Suprapubic skin (tissue), 4 donors: ENCODE measurements at regions not wholly inside any gene's neighbourhood (a gene's known extent, or its start where the extent isn't known, plus 50 kb on each side); places are given as distances from the start of the nearest gene placed in this dataset.

ENCODE experiments used
- DNase-seq, 2 donors: peaks; one replicate each; pipeline ENCODE4 v3.0.0-alpha.2; 2019; ENCODE audit warnings: low spot score in 2 of 2
- H3K27ac ChIP-seq: fragments of 200-600 bp; sonication (generic); one replicate; pipeline ENCODE4 v1.5.1; 2019
- H3K27me3 ChIP-seq: fragments of 200-600 bp; sonication (generic); one replicate; pipeline ENCODE4 v1.5.1; 2019
- H3K36me3 ChIP-seq: fragments of 200-600 bp; sonication (generic); one replicate; pipeline ENCODE4 v1.5.1; 2019
- H3K4me1 ChIP-seq: fragments of 200-600 bp; sonication (generic); one replicate; pipeline ENCODE4 v1.5.1; 2019
- H3K4me3 ChIP-seq: fragments of 200-600 bp; sonication (generic); one replicate; pipeline ENCODE4 v1.5.1; 2019; ENCODE audit warnings: mild to moderate bottlenecking
- H3K9me3 ChIP-seq: fragments of 200-600 bp; sonication (generic); one replicate; pipeline ENCODE4 v1.5.1; 2019
- EP300 ChIP-seq: sonication (generic); formaldehyde crosslinking; IDR thresholded peaks from one replicate; pipeline ENCODE4 v1.6.1; 2017; ENCODE audit warnings: antibody characterized with exemption
- POLR2A ChIP-seq, 2 donors: fragments of 450-650 bp; IDR thresholded peaks; one replicate each; pipeline ENCODE4 v1.6.1; 2017; ENCODE audit warnings: antibody characterized with exemption in 2 of 2, mild to moderate bottlenecking in 2 of 2, moderate library complexity in 2 of 2
- POLR2AphosphoS5 ChIP-seq, 3 donors: sonication (generic); formaldehyde crosslinking; IDR thresholded peaks; one replicate each; pipeline ENCODE4 v1.6.1; 2017; ENCODE audit warnings: antibody characterized with exemption in 3 of 3
- WGBS: methylation state at CpG from one replicate; pipeline ENCODE4 v1.1.5; 2018; 5-methylcytosine and 5-hydroxymethylcytosine counted together
- TF ChIP-seq, protein P1 (sequence below), 2 donors: fragments of 200-600 bp in 1 of 2; fragments of 450-650 bp in 1 of 2; sonication (generic) in 1 of 2; IDR thresholded peaks; one replicate each; pipeline ENCODE4 v1.5.1; 2016 to 2019; ENCODE audit warnings: antibody characterized with exemption in 2 of 2, mild to moderate bottlenecking in 1 of 2, moderate library complexity in 1 of 2

DNA sequence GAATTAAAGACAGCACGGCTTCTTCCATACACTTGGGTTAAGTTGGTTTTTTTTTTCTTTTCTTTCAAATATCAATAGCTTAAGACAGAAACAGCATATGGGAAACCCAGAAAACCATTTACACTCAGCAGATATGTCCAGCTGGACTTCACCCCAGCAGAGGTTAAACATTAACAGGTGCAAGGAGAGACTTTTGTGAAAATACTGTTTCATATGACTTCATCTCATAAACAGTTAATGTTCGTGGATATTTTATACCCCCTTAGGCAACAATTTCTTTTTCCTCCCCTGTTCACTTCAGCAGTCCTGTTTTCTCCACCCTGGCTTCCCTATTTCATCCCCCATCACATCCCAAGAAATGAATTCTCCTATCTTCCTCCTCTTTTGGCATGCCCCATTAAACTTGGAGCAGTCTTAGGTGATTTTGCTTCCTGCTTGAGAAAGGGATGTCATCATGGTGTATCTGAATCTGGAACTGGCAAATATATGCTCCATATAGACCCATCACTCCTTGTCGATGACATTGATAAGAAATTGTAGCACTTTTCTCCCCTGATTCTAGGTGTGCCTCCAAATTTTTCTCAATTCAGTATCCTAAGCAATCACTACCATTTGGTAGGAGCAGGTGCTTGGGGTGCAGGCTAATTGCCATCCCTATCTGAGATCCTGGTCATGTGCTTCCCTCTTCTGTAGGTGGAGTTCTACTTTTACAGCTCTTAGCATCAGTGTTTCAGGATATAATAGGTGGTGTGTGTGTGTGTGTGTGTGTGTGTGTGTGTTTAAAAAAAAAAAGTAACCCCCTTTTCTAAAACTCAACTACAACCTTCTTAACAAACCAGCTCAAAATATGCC is 67.9 kb downstream of the BMP4 start:
- Histone ChIP-seq H3K4me1 (no peaks in the 10 kb centered on the region), H3K27me3 (no peaks in the 10 kb centered on the region), H3K36me3 (no peaks in the 10 kb centered on the region), H3K9me3 (no peaks in the 10 kb centered on the region), H3K27ac (no peak overlapping the region), H3K4me3 (no peak overlapping the region)
- TF ChIP-seq EP300 (no peak), POLR2A (IDR thresholded peaks at IDR 0.05) (no peak)
- 76% methylated on average over 3 of the region's 3 CpGs for WGBS
- DNase-seq: no peak

DNA sequence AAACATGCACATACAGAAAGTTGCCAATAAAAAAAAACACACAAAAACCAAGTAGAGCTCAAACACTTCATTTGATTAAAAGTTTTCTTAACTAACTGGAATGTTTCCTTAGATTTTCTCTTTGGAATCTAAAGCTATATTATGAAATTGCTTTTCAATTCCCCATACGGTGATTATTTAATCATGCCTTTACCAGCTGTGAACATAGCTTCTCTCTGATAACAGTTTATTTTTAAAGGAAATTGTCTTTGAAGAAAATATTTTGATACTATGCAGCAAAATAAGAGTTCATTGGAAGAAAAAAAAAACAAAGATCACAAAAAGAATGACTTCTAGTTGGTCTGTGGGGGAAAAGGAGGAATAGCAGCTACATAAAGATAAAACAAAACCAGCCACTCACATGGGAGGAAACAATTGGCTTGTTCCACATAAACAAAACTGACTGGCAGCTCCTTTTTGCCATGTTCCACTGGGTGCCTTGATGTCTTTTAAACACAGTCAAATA is 71.4 kb downstream of the BMP4 start:
- no peak overlapping the region for H3K4me3 ChIP-seq
- H3K9me3 ChIP-seq: no peaks in the 10 kb centered on the region
- H3K36me3 ChIP-seq: no peaks in the 10 kb centered on the region
- no peak for DNase-seq
- H3K4me1 ChIP-seq: no peaks in the 10 kb centered on the region
- 80% methylated on average over 1 of the region's 1 CpG for WGBS
- no peaks in the 10 kb centered on the region for H3K27me3 ChIP-seq
- TF ChIP-seq, protein P1, sequence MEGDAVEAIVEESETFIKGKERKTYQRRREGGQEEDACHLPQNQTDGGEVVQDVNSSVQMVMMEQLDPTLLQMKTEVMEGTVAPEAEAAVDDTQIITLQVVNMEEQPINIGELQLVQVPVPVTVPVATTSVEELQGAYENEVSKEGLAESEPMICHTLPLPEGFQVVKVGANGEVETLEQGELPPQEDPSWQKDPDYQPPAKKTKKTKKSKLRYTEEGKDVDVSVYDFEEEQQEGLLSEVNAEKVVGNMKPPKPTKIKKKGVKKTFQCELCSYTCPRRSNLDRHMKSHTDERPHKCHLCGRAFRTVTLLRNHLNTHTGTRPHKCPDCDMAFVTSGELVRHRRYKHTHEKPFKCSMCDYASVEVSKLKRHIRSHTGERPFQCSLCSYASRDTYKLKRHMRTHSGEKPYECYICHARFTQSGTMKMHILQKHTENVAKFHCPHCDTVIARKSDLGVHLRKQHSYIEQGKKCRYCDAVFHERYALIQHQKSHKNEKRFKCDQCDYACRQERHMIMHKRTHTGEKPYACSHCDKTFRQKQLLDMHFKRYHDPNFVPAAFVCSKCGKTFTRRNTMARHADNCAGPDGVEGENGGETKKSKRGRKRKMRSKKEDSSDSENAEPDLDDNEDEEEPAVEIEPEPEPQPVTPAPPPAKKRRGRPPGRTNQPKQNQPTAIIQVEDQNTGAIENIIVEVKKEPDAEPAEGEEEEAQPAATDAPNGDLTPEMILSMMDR (IDR thresholded peaks at IDR 0.05): no peak
- TF ChIP-seq POLR2AphosphoS5 (IDR thresholded peaks at IDR 0.05) (no peak), EP300 (no peak), POLR2A (IDR thresholded peaks at IDR 0.05) (no peak)
- H3K27ac ChIP-seq: no peak overlapping the region

DNA sequence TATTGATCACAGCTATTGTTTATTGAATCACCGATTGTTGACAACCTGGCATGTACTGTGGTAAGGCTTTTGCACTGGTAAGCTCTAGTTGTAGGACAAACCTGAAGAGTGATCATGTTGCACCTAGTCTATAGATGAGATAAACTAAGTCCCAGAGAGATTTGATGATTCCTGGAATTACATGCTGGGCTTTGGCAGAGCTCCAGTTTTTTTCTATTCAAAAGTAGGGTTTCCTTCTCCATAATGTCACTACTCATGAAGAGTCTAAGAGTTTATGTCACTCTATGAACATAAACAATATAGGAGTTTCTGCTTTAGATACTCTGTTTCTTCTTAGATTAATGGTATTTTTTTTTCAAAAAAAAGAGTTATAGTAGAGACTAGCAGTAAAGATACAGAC is 72.0 kb downstream of the BMP4 start:
- no peak for DNase-seq
- Histone ChIP-seq H3K27me3 (no peaks in the 10 kb centered on the region), H3K4me1 (no peaks in the 10 kb centered on the region), H3K27ac (no peak overlapping the region), H3K36me3 (no peaks in the 10 kb centered on the region), H3K4me3 (no peak overlapping the region), H3K9me3 (no peaks in the 10 kb centered on the region)
- 92% methylated on average over 1 of the region's 1 CpG for WGBS
- TF ChIP-seq POLR2AphosphoS5 (IDR thresholded peaks at IDR 0.05): no peak
- TF ChIP-seq, protein P1 (IDR thresholded peaks at IDR 0.05): no peak
- no peak for TF ChIP-seq EP300
- TF ChIP-seq POLR2A (IDR thresholded peaks at IDR 0.05): no peak

DNA sequence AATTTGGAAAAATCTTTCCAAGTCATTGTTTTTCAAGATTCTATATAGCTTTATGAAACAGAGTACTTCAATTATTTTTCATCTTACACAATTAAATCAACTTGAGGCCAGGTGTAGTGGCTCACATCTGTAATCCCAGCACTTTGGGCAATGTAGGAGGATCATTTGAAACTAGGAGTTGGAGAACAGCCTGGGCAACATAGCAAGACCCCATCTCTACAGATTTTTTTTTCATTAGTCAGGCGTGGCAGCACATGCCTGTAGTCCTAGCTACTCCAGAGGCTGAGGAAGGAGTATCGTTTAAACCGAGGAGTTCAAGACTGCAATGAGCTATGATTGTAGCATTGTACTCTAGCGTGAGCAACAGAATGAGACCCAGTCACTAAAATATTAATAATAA is 72.9 kb downstream of the BMP4 start:
- H3K36me3 ChIP-seq: no peaks in the 10 kb centered on the region
- H3K4me3 ChIP-seq: no peak overlapping the region
- no peak for DNase-seq
- H3K4me1 ChIP-seq: no peaks in the 10 kb centered on the region
- WGBS: 96% methylated on average over 4 of the region's 4 CpGs
- TF ChIP-seq, protein P1 (IDR thresholded peaks at IDR 0.05): no peak
- TF ChIP-seq POLR2AphosphoS5 (IDR thresholded peaks at IDR 0.05) (no peak), POLR2A (IDR thresholded peaks at IDR 0.05) (no peak), EP300 (no peak)
- H3K27ac ChIP-seq: no peak overlapping the region
- no peaks in the 10 kb centered on the region for H3K27me3 ChIP-seq
- H3K9me3 ChIP-seq: no peaks in the 10 kb centered on the region

DNA sequence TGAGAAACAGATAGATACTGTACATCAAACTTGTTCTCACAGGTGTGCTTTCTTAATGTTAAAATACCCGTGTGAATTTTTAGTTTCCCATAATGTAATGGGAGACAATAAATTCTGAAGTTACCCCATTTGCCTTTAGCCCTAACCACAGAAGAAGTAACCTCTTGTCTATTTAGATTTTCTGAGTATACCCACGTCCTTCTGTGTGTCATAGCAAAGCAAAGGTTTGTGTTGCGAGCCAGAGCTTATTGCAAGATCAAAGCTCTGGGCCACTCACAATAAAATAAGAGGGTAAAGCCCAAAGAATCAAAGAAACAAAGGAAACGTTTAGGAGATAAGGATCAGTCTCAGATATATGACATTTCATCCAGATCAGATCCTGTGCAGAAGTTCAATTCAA is 73.9 kb downstream of the BMP4 start:
- no peaks in the 10 kb centered on the region for H3K4me1 ChIP-seq
- H3K4me3 ChIP-seq: no peak overlapping the region
- no peak overlapping the region for H3K27ac ChIP-seq
- 57% methylated on average over 4 of the region's 4 CpGs for WGBS
- H3K36me3 ChIP-seq: no peaks in the 10 kb centered on the region
- TF ChIP-seq, protein P1 (IDR thresholded peaks at IDR 0.05): no peak
- TF ChIP-seq POLR2A (IDR thresholded peaks at IDR 0.05) (no peak), EP300 (no peak), POLR2AphosphoS5 (IDR thresholded peaks at IDR 0.05) (no peak)
- H3K27me3 ChIP-seq: no peaks in the 10 kb centered on the region
- no peaks in the 10 kb centered on the region for H3K9me3 ChIP-seq
- no peak for DNase-seq
